GM19035 (cell line): ENCODE measurements at regions not wholly inside any gene's neighbourhood (a gene's known extent, or its start where the extent isn't known, plus 50 kb on each side); places are given as distances from the start of the nearest gene placed in this dataset.

Experiments used
- ATAC-seq: cut with Tn5 transposase; IDR thresholded peaks from one replicate; pipeline ENCODE4 v1.9.1; 2021; ENCODE audit not compliant: unreplicated experiment

- ATAC-seq = no peak
Observed at GRCh38 chr2:150023663-150024062, 436.1 kb upstream of the MMADHC start.

GRCh38 chr2:150023044-150023443 is 435.5 kb upstream of the MMADHC start:
- ATAC-seq = no peak

GRCh38 chr2:150020937-150021673 is 433.5 kb upstream of the MMADHC start:
- ATAC-seq = no peak

GRCh38 chr2:150020221-150020620 is 432.6 kb upstream of the MMADHC start:
- ATAC-seq = no peak

GRCh38 chr2:150019063-150019462 is 431.5 kb upstream of the MMADHC start:
- ATAC-seq = no peak

- no peak for ATAC-seq
Observed at GRCh38 chr2:150012986-150013385, 425.4 kb upstream of the MMADHC start.

GRCh38 chr2:150011161-150011730 is 423.7 kb upstream of the MMADHC start:
- ATAC-seq = no peak

- no peak for ATAC-seq
Observed at GRCh38 chr2:150008901-150009300, 421.3 kb upstream of the MMADHC start.

- ATAC-seq = no peak
Observed at GRCh38 chr2:150007815-150008430, 420.3 kb upstream of the MMADHC start.

GRCh38 chr2:150006591-150006990 is 419.0 kb upstream of the MMADHC start:
- ATAC-seq = no peak

- ATAC-seq = no peak
Observed at GRCh38 chr2:150003544-150003943, 416.0 kb upstream of the MMADHC start.

GRCh38 chr2:150001788-150002187 is 414.2 kb upstream of the MMADHC start:
- no peak for ATAC-seq

GRCh38 chr2:149996901-149997300 is 409.3 kb upstream of the MMADHC start:
- ATAC-seq = no peak

- no peak for ATAC-seq
Observed at GRCh38 chr2:149994057-149994728, 406.6 kb upstream of the MMADHC start.

- ATAC-seq = no peak
Observed at GRCh38 chr2:149993316-149993715, 405.7 kb upstream of the MMADHC start.

GRCh38 chr2:149991576-149991975 is 404.0 kb upstream of the MMADHC start:
- ATAC-seq = no peak

GRCh38 chr2:149990965-149991364 is 403.4 kb upstream of the MMADHC start:
- ATAC-seq = no peak

GRCh38 chr2:149989447-149990063 is 402.0 kb upstream of the MMADHC start:
- ATAC-seq = no peak

GRCh38 chr2:149988361-149988760 is 400.8 kb upstream of the MMADHC start:
- ATAC-seq = no peak

- ATAC-seq = no peak
Observed at GRCh38 chr2:149986861-149987260, 399.3 kb upstream of the MMADHC start.

GRCh38 chr2:149984311-149984710 is 396.7 kb upstream of the MMADHC start:
- ATAC-seq = no peak
